Vagina (tissue), 2 donors: ENCODE measurements at regions not wholly inside any gene's neighbourhood (a gene's known extent, or its start where the extent isn't known, plus 50 kb on each side); places are given as distances from the start of the nearest gene placed in this dataset.

Experiments
- POLR2A ChIP-seq, 2 donors: fragments of 450-650 bp; IDR thresholded peaks; one replicate each; pipeline ENCODE4 v1.6.1; 2017; ENCODE audit warnings: antibody characterized with exemption in 2 of 2, mild to moderate bottlenecking in 2 of 2, moderate library complexity in 2 of 2
- TF ChIP-seq, protein P1 (sequence below), 3 experiments: fragments of 450-650 bp in 2 of 3; fragments of 200-600 bp in 1 of 3; sonication (generic) in 1 of 3; IDR thresholded peaks; one replicate each; pipeline ENCODE4 v1.5.1; 2017 to 2019; ENCODE audit warnings: antibody characterized with exemption in 3 of 3, mild to moderate bottlenecking in 2 of 3, moderate library complexity in 2 of 3

DNA sequence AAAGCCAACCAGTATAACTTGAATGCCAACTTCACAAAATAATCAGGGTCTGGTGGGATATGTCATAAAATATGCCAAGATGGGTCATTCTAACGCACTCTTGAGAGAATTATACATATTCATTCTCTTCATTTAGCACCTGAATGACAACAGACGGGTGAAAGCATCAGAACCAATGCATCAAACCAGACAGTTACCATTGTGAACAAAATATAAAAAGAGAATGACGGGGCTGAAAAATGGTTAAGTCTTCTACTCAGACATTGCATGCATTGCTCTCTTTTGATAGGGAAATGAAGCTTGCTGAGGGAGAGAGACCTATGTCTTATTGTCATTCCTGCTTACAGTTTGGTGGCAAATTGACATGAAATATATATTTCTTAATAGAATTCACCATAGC, 702.1 kb downstream of the NOVA1 start:
- TF ChIP-seq, protein P1, sequence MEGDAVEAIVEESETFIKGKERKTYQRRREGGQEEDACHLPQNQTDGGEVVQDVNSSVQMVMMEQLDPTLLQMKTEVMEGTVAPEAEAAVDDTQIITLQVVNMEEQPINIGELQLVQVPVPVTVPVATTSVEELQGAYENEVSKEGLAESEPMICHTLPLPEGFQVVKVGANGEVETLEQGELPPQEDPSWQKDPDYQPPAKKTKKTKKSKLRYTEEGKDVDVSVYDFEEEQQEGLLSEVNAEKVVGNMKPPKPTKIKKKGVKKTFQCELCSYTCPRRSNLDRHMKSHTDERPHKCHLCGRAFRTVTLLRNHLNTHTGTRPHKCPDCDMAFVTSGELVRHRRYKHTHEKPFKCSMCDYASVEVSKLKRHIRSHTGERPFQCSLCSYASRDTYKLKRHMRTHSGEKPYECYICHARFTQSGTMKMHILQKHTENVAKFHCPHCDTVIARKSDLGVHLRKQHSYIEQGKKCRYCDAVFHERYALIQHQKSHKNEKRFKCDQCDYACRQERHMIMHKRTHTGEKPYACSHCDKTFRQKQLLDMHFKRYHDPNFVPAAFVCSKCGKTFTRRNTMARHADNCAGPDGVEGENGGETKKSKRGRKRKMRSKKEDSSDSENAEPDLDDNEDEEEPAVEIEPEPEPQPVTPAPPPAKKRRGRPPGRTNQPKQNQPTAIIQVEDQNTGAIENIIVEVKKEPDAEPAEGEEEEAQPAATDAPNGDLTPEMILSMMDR (IDR thresholded peaks at IDR 0.05) = no peak
- TF ChIP-seq POLR2A (IDR thresholded peaks at IDR 0.05) = no peak
